HepG2 (cell line): ENCODE measurements at regions not wholly inside any gene's neighbourhood (a gene's known extent, or its start where the extent isn't known, plus 50 kb on each side); places are given as distances from the start of the nearest gene placed in this dataset.

Source experiments
- ATAC-seq: fragments of 200-7000 bp; cut with Tn5 transposase; 3 replicates; pipeline ENCODE4 v1.9.1; 2020; ENCODE audit warnings: mild to moderate bottlenecking, moderate library complexity
- BruUV-seq: library from RNA; stranded (reverse); fragments of 400-500 nt; replicated peaks from 2 replicates; lab custom pipeline; 2021; lab: Mats Ljungman, UMichigan
- CTCF ChIA-PET: fragments of 300-600 bp; formaldehyde crosslinking; extraction: SDS; loops from one replicate; lab custom pipeline; 2021; ENCODE audit warnings: low total read pairs, inconsistent platforms, low intra/inter-chr PET ratio; lab: Yijun Ruan, JAX
- POLR2A ChIA-PET: fragments of 350-600 bp; sonication (Branson Sonifier 250); formaldehyde crosslinking; loops from one replicate; lab custom pipeline; 2020; ENCODE audit warnings: antibody characterized with exemption, inconsistent platforms; lab: Yijun Ruan, JAX
- DNase-seq: peaks from one replicate; pipeline ENCODE4 v3.0.0-alpha.2; 2015; ENCODE audit warnings: low spot score
- FAIRE-seq: peaks from 3 replicates; lab custom pipeline; 2011; peaks lifted over from hg19 to GRCh38; lab: Jason Lieb, UNC
- H2AFZ ChIP-seq: one replicate; pipeline ENCODE4 v1.6.1; 2011; ENCODE audit warnings: low read length, inconsistent platforms
- H3K27ac ChIP-seq: fragments of 300-600 bp; 3 replicates; pipeline ENCODE4 v1.8.0; 2011; ENCODE audit warnings: mixed run types, mild to moderate bottlenecking, mixed read lengths, low read length, inconsistent platforms; ENCODE audit not compliant: insufficient read depth; ENCODE audit errors: extremely low read length
- H3K27me3 ChIP-seq, 2 experiments: fragments of 200-600 bp in 1 of 2; 2 replicates in 1 of 2; 3 replicates in 1 of 2; pipeline versions ENCODE4 v1.6.0 to v1.8.0; 2011; ENCODE audit warnings: low read length in 2 of 2, mild to moderate bottlenecking in 2 of 2, moderate library complexity in 2 of 2, inconsistent platforms in 1 of 2; ENCODE audit not compliant: insufficient read depth in 2 of 2, control insufficient read depth in 1 of 2
- H3K36me3 ChIP-seq, 2 experiments: fragments of 200-600 bp in 1 of 2; replicated peaks in 1 of 2; 2 replicates in 1 of 2; 3 replicates in 1 of 2; pipeline versions ENCODE4 v1.5.1 to v1.8.0; 2011; ENCODE audit warnings: low read length in 2 of 2, inconsistent platforms in 1 of 2; ENCODE audit not compliant: insufficient read depth in 2 of 2, control insufficient read depth in 1 of 2
- H3K4me1 ChIP-seq: 2 replicates; pipeline ENCODE4 v1.5.1; 2012; ENCODE audit warnings: low read length, inconsistent platforms; ENCODE audit not compliant: insufficient read depth
- H3K4me2 ChIP-seq: 2 replicates; pipeline ENCODE4 v1.6.0; 2011; ENCODE audit warnings: low read depth, low read length, inconsistent platforms
- H3K4me3 ChIP-seq, 3 experiments: fragments of 200-600 bp in 1 of 3; sonication (generic), shearing (Covaris generic) in 1 of 3; replicated peaks in 1 of 3; 2 replicates each; pipeline ENCODE4 v1.5.1; 2011 to 2016; ENCODE audit warnings: low read length in 3 of 3, inconsistent platforms in 2 of 3, low read depth in 2 of 3, mild to moderate bottlenecking in 2 of 3, control low read depth in 1 of 3, mixed read lengths in 1 of 3; ENCODE audit not compliant: insufficient read depth in 1 of 3
- H3K79me2 ChIP-seq: one replicate; pipeline ENCODE4 v1.6.1; 2011; ENCODE audit warnings: low read length, inconsistent platforms; ENCODE audit not compliant: insufficient read depth
- H3K9ac ChIP-seq: 2 replicates; pipeline ENCODE4 v1.6.0; 2011; ENCODE audit warnings: mild to moderate bottlenecking, low read depth, low read length, inconsistent platforms; ENCODE audit not compliant: insufficient read depth
- H3K9me3 ChIP-seq: 2 replicates; pipeline ENCODE4 v1.5.1; 2012; ENCODE audit warnings: mild to moderate bottlenecking, low read length
- H4K20me1 ChIP-seq: 2 replicates; pipeline ENCODE4 v1.6.0; 2011; ENCODE audit warnings: inconsistent platforms, mild to moderate bottlenecking, low read length, moderate library complexity; ENCODE audit not compliant: insufficient read depth
- CBX2 ChIP-seq, 2 experiments: fragments of 200-600 bp in 1 of 2; sonication (generic); formaldehyde crosslinking in 1 of 2; IDR thresholded peaks; 2 replicates each; pipeline versions ENCODE4 v1.7.0 to v1.8.1; 2018 to 2022; ENCODE audit warnings: low read depth in 2 of 2, low read length in 1 of 2, mild to moderate bottlenecking in 1 of 2, missing genetic modification reagents in 1 of 2
- FOXK1 ChIP-seq: sonication (generic); formaldehyde crosslinking; IDR thresholded peaks from 2 replicates; pipeline ENCODE4 v1.4.0; 2020; ENCODE audit warnings: low read depth, missing genetic modification reagents, borderline replicate concordance
- MTF1 ChIP-seq: sonication (generic); formaldehyde crosslinking; IDR thresholded peaks from 2 replicates; pipeline ENCODE4 v1.5.0; 2020; ENCODE audit warnings: missing genetic modification reagents
- STAG1 ChIP-seq: sonication (generic); formaldehyde crosslinking; IDR thresholded peaks from 2 replicates; pipeline ENCODE4 v1.4.0; 2020; ENCODE audit warnings: missing genetic modification reagents
- TAF15 ChIP-seq: fragments of 200-400 bp; formaldehyde crosslinking; IDR thresholded peaks from one replicate; pipeline ENCODE4 v1.6.1; 2018; ENCODE audit warnings: mild to moderate bottlenecking, low read depth, low read length; ENCODE audit not compliant: poor library complexity, severe bottlenecking
- ZNF7 ChIP-seq: IDR thresholded peaks from 2 replicates; pipeline ENCODE4 v1.6.1; 2016; ENCODE audit warnings: missing biosample characterization, missing genetic modification reagents
- WGBS: methylation state at CpG from one replicate; pipeline ENCODE4 v1.1.6; 2017; ENCODE audit warnings: low lambda C conversion rate; 5-methylcytosine and 5-hydroxymethylcytosine counted together
- in situ Hi-C: cut with HindIII; loops from 2 replicates; pipeline ENCODE4 v1.10.0; 2017; ENCODE audit warnings: low pct_unique_long_range_greater_than_20kb; ENCODE audit not compliant: extremely low pct_ligation_motif_present
- intact Hi-C: fragments of 100-400 bp; cut with micrococcal nuclease; formaldehyde crosslinking; loops from one replicate; pipeline ENCODE4 v1.10.0; 2022; ENCODE audit not compliant: unreplicated experiment
- TF ChIP-seq, protein P1 (sequence below): IDR thresholded peaks from 2 replicates; pipeline ENCODE4 v1.6.1; 2012; ENCODE audit warnings: low read length, improper control_type of control experiment
- TF ChIP-seq, protein P2 (sequence below): sonication (generic); formaldehyde crosslinking; IDR thresholded peaks from 2 replicates; pipeline ENCODE4 v1.8.1; 2023; ENCODE audit warnings: missing genetic modification reagents, mild to moderate bottlenecking, borderline replicate concordance
- TF ChIP-seq, protein P3 (sequence below): sonication (generic); formaldehyde crosslinking; IDR thresholded peaks from 2 replicates; pipeline ENCODE4 v1.5.0; 2020; ENCODE audit warnings: missing genetic modification reagents
- TF ChIP-seq, protein P4 (sequence below): sonication (generic); formaldehyde crosslinking; IDR thresholded peaks from 2 replicates; pipeline ENCODE4 v1.5.0; 2020; ENCODE audit warnings: missing genetic modification reagents
- TF ChIP-seq, protein P5 (sequence below): sonication (generic); formaldehyde crosslinking; IDR thresholded peaks from 2 replicates; pipeline ENCODE4 v1.4.0; 2020; ENCODE audit warnings: mild to moderate bottlenecking, missing genetic modification reagents

DNA sequence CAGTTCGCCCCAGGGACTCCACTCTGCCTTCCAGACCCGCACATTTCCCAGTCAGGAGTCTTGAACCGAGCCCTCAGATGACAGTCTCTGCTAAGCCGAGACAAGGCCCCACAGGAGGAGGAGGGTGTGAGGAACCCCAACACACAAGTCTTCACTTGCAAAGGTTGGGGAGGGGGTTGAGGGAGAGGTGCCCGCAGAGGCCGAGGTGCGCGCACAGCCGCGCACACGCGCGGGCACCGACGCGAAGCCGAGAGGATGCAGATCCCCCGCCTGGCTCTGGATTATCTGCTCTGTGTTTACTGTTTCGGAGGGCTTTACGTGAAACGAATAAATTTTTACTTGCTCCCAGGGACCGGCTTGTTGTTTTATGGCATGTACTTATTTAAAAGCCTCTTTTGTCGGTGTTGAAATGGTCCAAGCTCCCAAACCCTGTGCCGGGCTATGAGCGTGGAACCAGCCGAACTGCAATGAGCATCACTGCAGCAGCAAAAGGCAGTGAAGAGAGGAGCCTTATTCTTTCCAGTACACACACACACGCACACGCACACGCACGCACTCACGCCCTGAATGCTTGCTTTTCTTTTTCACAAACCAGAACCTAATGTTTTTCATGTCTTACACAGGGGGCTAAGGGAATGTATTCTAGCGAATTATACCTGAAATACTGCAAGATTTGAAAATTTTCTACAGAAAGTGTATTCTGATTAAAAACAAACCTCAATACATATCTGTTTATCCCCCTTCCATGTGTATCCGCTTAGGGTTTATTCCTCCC lies 297.7 kb downstream of the PARP8 start:
- Histone ChIP-seq H3K9ac (no peak overlapping the region), H3K27me3 (peaks cover 0 to 51% of the 10 kb centered on the region in 2 experiments), H3K79me2 (no peaks in the 10 kb centered on the region), H3K4me2 (no peak overlapping the region), H2AFZ (no peak overlapping the region), H3K4me3 (no peak overlapping the region), H3K4me1 (no peaks in the 10 kb centered on the region), H4K20me1 (no peaks in the 10 kb centered on the region), H3K36me3 (no peaks in the 10 kb centered on the region), H3K27ac (no peak overlapping the region), H3K9me3 (no peaks in the 10 kb centered on the region)
- BruUV-seq, result no TSS peak
- DNase-seq, result no peak
- intact Hi-C loops (loop anchor here (1.0 kb wide), 1 partner anchor 1043 kb away; no protein-coding TSS in a partner anchor), in situ Hi-C loops (loop anchor here (10.0 to 25.0 kb wide), 3 partner anchors 381 to 1691 kb away; no protein-coding TSS in a partner anchor)
- POLR2A ChIA-PET, result no interaction called here
- ATAC-seq, result no peak
- FAIRE-seq, result no peak
- CTCF ChIA-PET, result interaction anchor here (2.4 kb wide), 1 partner anchor 1043 kb away, joined by 16 read pairs; no protein-coding TSS in a partner anchor
- no peak for TF ChIP-seq ZNF7 (CRISPR knock-in tag)
- TF ChIP-seq FOXK1 (CRISPR knock-in tag), result no peak
- no peak for TF ChIP-seq TAF15
- no peak for TF ChIP-seq STAG1 (CRISPR knock-in tag)
- TF ChIP-seq, protein P1, sequence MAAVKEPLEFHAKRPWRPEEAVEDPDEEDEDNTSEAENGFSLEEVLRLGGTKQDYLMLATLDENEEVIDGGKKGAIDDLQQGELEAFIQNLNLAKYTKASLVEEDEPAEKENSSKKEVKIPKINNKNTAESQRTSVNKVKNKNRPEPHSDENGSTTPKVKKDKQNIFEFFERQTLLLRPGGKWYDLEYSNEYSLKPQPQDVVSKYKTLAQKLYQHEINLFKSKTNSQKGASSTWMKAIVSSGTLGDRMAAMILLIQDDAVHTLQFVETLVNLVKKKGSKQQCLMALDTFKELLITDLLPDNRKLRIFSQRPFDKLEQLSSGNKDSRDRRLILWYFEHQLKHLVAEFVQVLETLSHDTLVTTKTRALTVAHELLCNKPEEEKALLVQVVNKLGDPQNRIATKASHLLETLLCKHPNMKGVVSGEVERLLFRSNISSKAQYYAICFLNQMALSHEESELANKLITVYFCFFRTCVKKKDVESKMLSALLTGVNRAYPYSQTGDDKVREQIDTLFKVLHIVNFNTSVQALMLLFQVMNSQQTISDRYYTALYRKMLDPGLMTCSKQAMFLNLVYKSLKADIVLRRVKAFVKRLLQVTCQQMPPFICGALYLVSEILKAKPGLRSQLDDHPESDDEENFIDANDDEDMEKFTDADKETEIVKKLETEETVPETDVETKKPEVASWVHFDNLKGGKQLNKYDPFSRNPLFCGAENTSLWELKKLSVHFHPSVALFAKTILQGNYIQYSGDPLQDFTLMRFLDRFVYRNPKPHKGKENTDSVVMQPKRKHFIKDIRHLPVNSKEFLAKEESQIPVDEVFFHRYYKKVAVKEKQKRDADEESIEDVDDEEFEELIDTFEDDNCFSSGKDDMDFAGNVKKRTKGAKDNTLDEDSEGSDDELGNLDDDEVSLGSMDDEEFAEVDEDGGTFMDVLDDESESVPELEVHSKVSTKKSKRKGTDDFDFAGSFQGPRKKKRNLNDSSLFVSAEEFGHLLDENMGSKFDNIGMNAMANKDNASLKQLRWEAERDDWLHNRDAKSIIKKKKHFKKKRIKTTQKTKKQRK, result no peak
- TF ChIP-seq, protein P2, sequence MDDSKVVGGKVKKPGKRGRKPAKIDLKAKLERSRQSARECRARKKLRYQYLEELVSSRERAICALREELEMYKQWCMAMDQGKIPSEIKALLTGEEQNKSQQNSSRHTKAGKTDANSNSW (CRISPR knock-in tag), result no peak
- TF ChIP-seq, protein P3, sequence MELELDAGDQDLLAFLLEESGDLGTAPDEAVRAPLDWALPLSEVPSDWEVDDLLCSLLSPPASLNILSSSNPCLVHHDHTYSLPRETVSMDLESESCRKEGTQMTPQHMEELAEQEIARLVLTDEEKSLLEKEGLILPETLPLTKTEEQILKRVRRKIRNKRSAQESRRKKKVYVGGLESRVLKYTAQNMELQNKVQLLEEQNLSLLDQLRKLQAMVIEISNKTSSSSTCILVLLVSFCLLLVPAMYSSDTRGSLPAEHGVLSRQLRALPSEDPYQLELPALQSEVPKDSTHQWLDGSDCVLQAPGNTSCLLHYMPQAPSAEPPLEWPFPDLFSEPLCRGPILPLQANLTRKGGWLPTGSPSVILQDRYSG (CRISPR knock-in tag), result no peak
- no peak for TF ChIP-seq MTF1
- TF ChIP-seq, protein P4, sequence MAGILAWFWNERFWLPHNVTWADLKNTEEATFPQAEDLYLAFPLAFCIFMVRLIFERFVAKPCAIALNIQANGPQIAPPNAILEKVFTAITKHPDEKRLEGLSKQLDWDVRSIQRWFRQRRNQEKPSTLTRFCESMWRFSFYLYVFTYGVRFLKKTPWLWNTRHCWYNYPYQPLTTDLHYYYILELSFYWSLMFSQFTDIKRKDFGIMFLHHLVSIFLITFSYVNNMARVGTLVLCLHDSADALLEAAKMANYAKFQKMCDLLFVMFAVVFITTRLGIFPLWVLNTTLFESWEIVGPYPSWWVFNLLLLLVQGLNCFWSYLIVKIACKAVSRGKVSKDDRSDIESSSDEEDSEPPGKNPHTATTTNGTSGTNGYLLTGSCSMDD (CRISPR knock-in tag), result no peak
- no peak for TF ChIP-seq CBX2 (IDR thresholded peaks at IDR 0.05; ENCODE audit: low read depth, low read length)
- no peak for TF ChIP-seq CBX2 (CRISPR knock-in tag; IDR thresholded peaks at IDR 0.05; ENCODE audit: low read depth)
- TF ChIP-seq, protein P5, sequence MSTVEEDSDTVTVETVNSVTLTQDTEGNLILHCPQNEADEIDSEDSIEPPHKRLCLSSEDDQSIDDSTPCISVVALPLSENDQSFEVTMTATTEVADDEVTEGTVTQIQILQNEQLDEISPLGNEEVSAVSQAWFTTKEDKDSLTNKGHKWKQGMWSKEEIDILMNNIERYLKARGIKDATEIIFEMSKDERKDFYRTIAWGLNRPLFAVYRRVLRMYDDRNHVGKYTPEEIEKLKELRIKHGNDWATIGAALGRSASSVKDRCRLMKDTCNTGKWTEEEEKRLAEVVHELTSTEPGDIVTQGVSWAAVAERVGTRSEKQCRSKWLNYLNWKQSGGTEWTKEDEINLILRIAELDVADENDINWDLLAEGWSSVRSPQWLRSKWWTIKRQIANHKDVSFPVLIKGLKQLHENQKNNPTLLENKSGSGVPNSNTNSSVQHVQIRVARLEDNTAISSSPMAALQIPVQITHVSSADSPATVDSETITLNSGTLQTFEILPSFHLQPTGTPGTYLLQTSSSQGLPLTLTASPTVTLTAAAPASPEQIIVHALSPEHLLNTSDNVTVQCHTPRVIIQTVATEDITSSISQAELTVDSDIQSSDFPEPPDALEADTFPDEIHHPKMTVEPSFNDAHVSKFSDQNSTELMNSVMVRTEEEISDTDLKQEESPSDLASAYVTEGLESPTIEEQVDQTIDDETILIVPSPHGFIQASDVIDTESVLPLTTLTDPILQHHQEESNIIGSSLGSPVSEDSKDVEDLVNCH, result no peak
- WGBS, result 16% methylated on average over 26 of the region's 33 CpGs
